ENCODE measurements at regions not wholly inside any gene's neighbourhood (a gene's known extent, or its start where the extent isn't known, plus 50 kb on each side); places are given as distances from the start of the nearest gene placed in this dataset.

- Histone ChIP-seq H3K4me3 (no peak overlapping the region), H3K27ac (no peak overlapping the region), H3K9me3 (ENCODE audit: low read depth, low read length) (no peaks in the 10 kb centered on the region), H3K9ac (ENCODE audit: insufficient read length) (no peak overlapping the region), H3K36me3 (ENCODE audit: insufficient read depth, low read length) (no peaks in the 10 kb centered on the region)
- TF ChIP-seq FOXP2 (optimal IDR thresholded peaks at IDR 0.05; ENCODE audit: control extremely low read depth, extremely low read length, insufficient read depth) (no peak), EZH2 (IDR thresholded peaks at IDR 0.05) (no peak)
- DNase-seq (ENCODE audit: low read depth, low spot score), result no peak
Observed at GRCh38 chr3:94272016-94272415, 209.2 kb downstream of the NSUN3 start.

GRCh38 chr3:94280958-94281357, 218.1 kb downstream of the NSUN3 start:
- no peaks in the 10 kb centered on the region for H3K36me3 ChIP-seq (ENCODE audit: insufficient read depth, low read length)
- DNase-seq (ENCODE audit: low read depth, low spot score), result no peak
- no peaks in the 10 kb centered on the region for H3K9me3 ChIP-seq (ENCODE audit: low read depth, low read length)
- no peak overlapping the region for H3K27ac ChIP-seq
- no peak overlapping the region for H3K9ac ChIP-seq (ENCODE audit: insufficient read length)
- TF ChIP-seq FOXP2 (optimal IDR thresholded peaks at IDR 0.05; ENCODE audit: control extremely low read depth, extremely low read length, insufficient read depth) (no peak), EZH2 (IDR thresholded peaks at IDR 0.05) (no peak), POLR2AphosphoS5 (IDR thresholded peaks at IDR 0.05; ENCODE audit: borderline replicate concordance, low read depth, low read length) (no peak)
- no peak overlapping the region for H3K4me3 ChIP-seq

- Histone ChIP-seq H3K4me3 (no peak overlapping the region), H3K36me3 (ENCODE audit: insufficient read depth, low read length) (no peaks in the 10 kb centered on the region), H3K27ac (no peak overlapping the region), H3K9me3 (ENCODE audit: low read depth, low read length) (no peaks in the 10 kb centered on the region), H3K9ac (ENCODE audit: insufficient read length) (no peak overlapping the region)
- no peak for DNase-seq (ENCODE audit: low read depth, low spot score)
- TF ChIP-seq EZH2 (IDR thresholded peaks at IDR 0.05) (no peak), POLR2AphosphoS5 (IDR thresholded peaks at IDR 0.05; ENCODE audit: borderline replicate concordance, low read depth, low read length) (no peak), FOXP2 (optimal IDR thresholded peaks at IDR 0.05; ENCODE audit: control extremely low read depth, extremely low read length, insufficient read depth) (no peak)
Observed at GRCh38 chr3:94285872-94286271, 223.0 kb downstream of the NSUN3 start.

- H3K27ac ChIP-seq, result no peak overlapping the region
- TF ChIP-seq EZH2 (IDR thresholded peaks at IDR 0.05), result no peak
- TF ChIP-seq POLR2AphosphoS5 (IDR thresholded peaks at IDR 0.05; ENCODE audit: borderline replicate concordance, low read depth, low read length), result no peak
- no peak for TF ChIP-seq FOXP2 (optimal IDR thresholded peaks at IDR 0.05; ENCODE audit: control extremely low read depth, extremely low read length, insufficient read depth)
Observed at GRCh38 chr3:94291686-94292085, 228.8 kb downstream of the NSUN3 start.

GRCh38 chr3:94292151-94292550, 229.3 kb downstream of the NSUN3 start:
- TF ChIP-seq EZH2 (IDR thresholded peaks at IDR 0.05) (no peak), FOXP2 (optimal IDR thresholded peaks at IDR 0.05; ENCODE audit: control extremely low read depth, extremely low read length, insufficient read depth) (no peak), POLR2AphosphoS5 (IDR thresholded peaks at IDR 0.05; ENCODE audit: borderline replicate concordance, low read depth, low read length) (no peak)
- no peak for DNase-seq (ENCODE audit: low read depth, low spot score)
- Histone ChIP-seq H3K27ac (no peak overlapping the region), H3K4me3 (no peak overlapping the region), H3K36me3 (ENCODE audit: insufficient read depth, low read length) (no peaks in the 10 kb centered on the region), H3K9ac (ENCODE audit: insufficient read length) (no peak overlapping the region), H3K9me3 (ENCODE audit: low read depth, low read length) (no peaks in the 10 kb centered on the region)

More at GRCh38 chr3:94291686-94292085, 228.8 kb downstream of the NSUN3 start:
- H3K4me3 ChIP-seq, result no peak overlapping the region
- H3K9me3 ChIP-seq (ENCODE audit: low read depth, low read length), result no peaks in the 10 kb centered on the region
- H3K9ac ChIP-seq (ENCODE audit: insufficient read length), result no peak overlapping the region
- no peak for DNase-seq (ENCODE audit: low read depth, low spot score)
- no peaks in the 10 kb centered on the region for H3K36me3 ChIP-seq (ENCODE audit: insufficient read depth, low read length)

GRCh38 chr3:94293793-94294195, 230.9 kb downstream of the NSUN3 start:
- Histone ChIP-seq H3K36me3 (ENCODE audit: insufficient read depth, low read length) (no peaks in the 10 kb centered on the region), H3K27ac (no peak overlapping the region), H3K9me3 (ENCODE audit: low read depth, low read length) (no peaks in the 10 kb centered on the region), H3K4me3 (no peak overlapping the region), H3K9ac (ENCODE audit: insufficient read length) (no peak overlapping the region)
- TF ChIP-seq POLR2AphosphoS5 (IDR thresholded peaks at IDR 0.05; ENCODE audit: borderline replicate concordance, low read depth, low read length) (no peak), FOXP2 (optimal IDR thresholded peaks at IDR 0.05; ENCODE audit: control extremely low read depth, extremely low read length, insufficient read depth) (no peak), EZH2 (IDR thresholded peaks at IDR 0.05) (no peak)
- DNase-seq (ENCODE audit: low read depth, low spot score), result no peak

GRCh38 chr3:94294806-94295205, 231.9 kb downstream of the NSUN3 start:
- Histone ChIP-seq H3K36me3 (ENCODE audit: insufficient read depth, low read length) (no peaks in the 10 kb centered on the region), H3K9me3 (ENCODE audit: low read depth, low read length) (no peaks in the 10 kb centered on the region), H3K9ac (ENCODE audit: insufficient read length) (no peak overlapping the region), H3K4me3 (no peak overlapping the region), H3K27ac (no peak overlapping the region)
- no peak for DNase-seq (ENCODE audit: low read depth, low spot score)
- TF ChIP-seq FOXP2 (optimal IDR thresholded peaks at IDR 0.05; ENCODE audit: control extremely low read depth, extremely low read length, insufficient read depth) (no peak), POLR2AphosphoS5 (IDR thresholded peaks at IDR 0.05; ENCODE audit: borderline replicate concordance, low read depth, low read length) (no peak), EZH2 (IDR thresholded peaks at IDR 0.05) (no peak)

GRCh38 chr3:94299716-94300115, 236.9 kb downstream of the NSUN3 start:
- H3K27ac ChIP-seq, result no peak overlapping the region
- no peak for DNase-seq (ENCODE audit: low read depth, low spot score)
- no peaks in the 10 kb centered on the region for H3K36me3 ChIP-seq (ENCODE audit: insufficient read depth, low read length)
- TF ChIP-seq POLR2AphosphoS5 (IDR thresholded peaks at IDR 0.05; ENCODE audit: borderline replicate concordance, low read depth, low read length), result no peak
- no peaks in the 10 kb centered on the region for H3K9me3 ChIP-seq (ENCODE audit: low read depth, low read length)
- H3K4me3 ChIP-seq, result no peak overlapping the region
- H3K9ac ChIP-seq (ENCODE audit: insufficient read length), result no peak overlapping the region

GRCh38 chr3:94301366-94301765, 238.5 kb downstream of the NSUN3 start:
- Histone ChIP-seq H3K9me3 (ENCODE audit: low read depth, low read length) (no peaks in the 10 kb centered on the region), H3K36me3 (ENCODE audit: insufficient read depth, low read length) (no peaks in the 10 kb centered on the region), H3K4me3 (no peak overlapping the region), H3K27ac (no peak overlapping the region), H3K9ac (ENCODE audit: insufficient read length) (no peak overlapping the region)
- TF ChIP-seq FOXP2 (optimal IDR thresholded peaks at IDR 0.05; ENCODE audit: control extremely low read depth, extremely low read length, insufficient read depth) (no peak), EZH2 (IDR thresholded peaks at IDR 0.05) (no peak), POLR2AphosphoS5 (IDR thresholded peaks at IDR 0.05; ENCODE audit: borderline replicate concordance, low read depth, low read length) (no peak)
- no peak for DNase-seq (ENCODE audit: low read depth, low spot score)

Data from SK-N-MC (cell line).